PFSK-1 (cell line): ENCODE measurements at regions not wholly inside any gene's neighbourhood (a gene's known extent, or its start where the extent isn't known, plus 50 kb on each side); places are given as distances from the start of the nearest gene placed in this dataset.

Experiments
- FOXP2 ChIP-seq: optimal IDR thresholded peaks from 2 replicates; pipeline ENCODE3; 2011; ENCODE audit warnings: borderline replicate concordance, control low read depth, inconsistent platforms; ENCODE audit not compliant: insufficient read depth; ENCODE audit errors: extremely low read length, extremely low read depth
- POLR2AphosphoS5 ChIP-seq: IDR thresholded peaks from 2 replicates; pipeline ENCODE4 v1.6.1; 2012; ENCODE audit warnings: low read depth, mild to moderate bottlenecking, control low read depth, low read length, moderate library complexity
- SIN3A ChIP-seq: IDR thresholded peaks from 2 replicates; pipeline ENCODE4 v1.6.1; 2012; ENCODE audit warnings: mild to moderate bottlenecking, low read length, moderate library complexity, borderline replicate concordance; ENCODE audit not compliant: insufficient read depth
- TAF1 ChIP-seq: IDR thresholded peaks from 2 replicates; pipeline ENCODE4 v1.6.1; 2012; ENCODE audit warnings: low read length, control low read depth, borderline replicate concordance; ENCODE audit not compliant: insufficient read depth
- TF ChIP-seq, protein P1 (sequence below), 2 experiments: IDR thresholded peaks; 2 replicates each; pipeline versions ENCODE4 v1.6.1 to v1.8.0; 2011 to 2012; ENCODE audit warnings: low read depth in 2 of 2, low read length in 2 of 2, control low read depth in 1 of 2, inconsistent platforms in 1 of 2, mild to moderate bottlenecking in 1 of 2, moderate library complexity in 1 of 2; ENCODE audit not compliant: insufficient read depth in 1 of 2

DNA sequence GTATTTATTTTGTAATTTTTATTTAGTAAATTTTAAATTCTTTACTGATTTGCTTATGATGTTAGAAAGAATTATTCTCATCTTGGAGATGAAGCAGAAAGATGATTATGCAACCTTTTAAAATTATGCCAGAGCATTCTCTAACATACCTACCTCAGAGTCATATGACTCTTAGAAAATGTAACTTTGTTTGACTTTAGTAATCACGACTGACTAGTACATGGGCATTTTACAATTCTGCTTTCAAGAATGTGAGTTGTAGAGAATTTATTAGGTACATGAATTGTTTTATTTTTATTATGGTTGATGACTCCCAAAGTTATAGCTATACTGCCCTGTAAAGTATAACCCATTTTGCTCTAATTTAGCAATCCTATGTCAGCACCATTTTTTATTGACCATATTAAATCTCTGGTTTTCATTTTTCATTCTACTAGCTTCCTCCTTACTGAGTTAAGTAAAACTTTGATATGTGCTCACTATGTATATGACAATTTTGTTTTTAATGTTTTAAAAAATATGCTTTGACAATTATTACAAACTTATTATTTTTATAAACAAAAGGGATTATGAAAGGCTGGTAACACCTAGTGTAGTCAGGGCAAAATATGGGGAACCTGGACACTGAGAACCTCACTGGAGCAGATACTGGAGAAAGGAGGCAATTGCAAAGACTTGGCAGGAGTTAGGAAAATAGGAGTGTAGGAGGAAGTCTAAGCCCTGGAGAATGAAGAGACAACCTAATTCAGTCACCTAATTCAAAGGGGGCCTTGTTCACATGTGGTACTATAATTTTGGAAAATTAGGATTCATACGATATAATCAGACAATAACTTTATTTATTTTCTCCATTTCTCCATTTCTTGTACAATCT lies 249.7 kb upstream of the DAB2 start:
- TF ChIP-seq TAF1 (no peak), SIN3A (no peak), FOXP2 (no peak), POLR2AphosphoS5 (no peak)
- TF ChIP-seq, protein P1, sequence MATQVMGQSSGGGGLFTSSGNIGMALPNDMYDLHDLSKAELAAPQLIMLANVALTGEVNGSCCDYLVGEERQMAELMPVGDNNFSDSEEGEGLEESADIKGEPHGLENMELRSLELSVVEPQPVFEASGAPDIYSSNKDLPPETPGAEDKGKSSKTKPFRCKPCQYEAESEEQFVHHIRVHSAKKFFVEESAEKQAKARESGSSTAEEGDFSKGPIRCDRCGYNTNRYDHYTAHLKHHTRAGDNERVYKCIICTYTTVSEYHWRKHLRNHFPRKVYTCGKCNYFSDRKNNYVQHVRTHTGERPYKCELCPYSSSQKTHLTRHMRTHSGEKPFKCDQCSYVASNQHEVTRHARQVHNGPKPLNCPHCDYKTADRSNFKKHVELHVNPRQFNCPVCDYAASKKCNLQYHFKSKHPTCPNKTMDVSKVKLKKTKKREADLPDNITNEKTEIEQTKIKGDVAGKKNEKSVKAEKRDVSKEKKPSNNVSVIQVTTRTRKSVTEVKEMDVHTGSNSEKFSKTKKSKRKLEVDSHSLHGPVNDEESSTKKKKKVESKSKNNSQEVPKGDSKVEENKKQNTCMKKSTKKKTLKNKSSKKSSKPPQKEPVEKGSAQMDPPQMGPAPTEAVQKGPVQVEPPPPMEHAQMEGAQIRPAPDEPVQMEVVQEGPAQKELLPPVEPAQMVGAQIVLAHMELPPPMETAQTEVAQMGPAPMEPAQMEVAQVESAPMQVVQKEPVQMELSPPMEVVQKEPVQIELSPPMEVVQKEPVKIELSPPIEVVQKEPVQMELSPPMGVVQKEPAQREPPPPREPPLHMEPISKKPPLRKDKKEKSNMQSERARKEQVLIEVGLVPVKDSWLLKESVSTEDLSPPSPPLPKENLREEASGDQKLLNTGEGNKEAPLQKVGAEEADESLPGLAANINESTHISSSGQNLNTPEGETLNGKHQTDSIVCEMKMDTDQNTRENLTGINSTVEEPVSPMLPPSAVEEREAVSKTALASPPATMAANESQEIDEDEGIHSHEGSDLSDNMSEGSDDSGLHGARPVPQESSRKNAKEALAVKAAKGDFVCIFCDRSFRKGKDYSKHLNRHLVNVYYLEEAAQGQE (IDR thresholded peaks at IDR 0.05; ENCODE audit: insufficient read depth in 1 of 2, low read depth in 2 of 2, low read length in 2 of 2), result no peak

DNA sequence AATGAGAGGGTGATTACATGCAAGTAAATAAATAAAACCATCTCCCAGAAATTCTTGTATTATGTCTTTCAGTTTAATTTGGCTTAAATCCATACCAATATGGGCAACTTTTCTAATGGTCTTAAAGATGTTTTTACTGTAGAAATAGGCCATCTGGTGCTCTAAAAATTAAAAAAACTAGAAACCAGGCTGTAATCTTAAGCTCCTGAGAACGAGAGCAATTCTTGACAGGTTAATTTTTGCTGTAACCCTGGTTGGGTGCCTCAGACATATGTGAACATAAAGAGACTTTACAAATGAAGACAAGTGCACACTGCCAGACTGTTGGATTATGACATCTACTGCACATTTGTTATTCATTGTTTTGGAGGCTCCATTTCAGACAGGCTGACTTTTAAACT lies 246.8 kb upstream of the DAB2 start:
- no peak for TF ChIP-seq SIN3A
- TF ChIP-seq TAF1, result no peak
- TF ChIP-seq, protein P1 (IDR thresholded peaks at IDR 0.05; ENCODE audit: insufficient read depth in 1 of 2, low read depth in 2 of 2, low read length in 2 of 2), result no peak
- no peak for TF ChIP-seq FOXP2
- TF ChIP-seq POLR2AphosphoS5, result no peak

DNA sequence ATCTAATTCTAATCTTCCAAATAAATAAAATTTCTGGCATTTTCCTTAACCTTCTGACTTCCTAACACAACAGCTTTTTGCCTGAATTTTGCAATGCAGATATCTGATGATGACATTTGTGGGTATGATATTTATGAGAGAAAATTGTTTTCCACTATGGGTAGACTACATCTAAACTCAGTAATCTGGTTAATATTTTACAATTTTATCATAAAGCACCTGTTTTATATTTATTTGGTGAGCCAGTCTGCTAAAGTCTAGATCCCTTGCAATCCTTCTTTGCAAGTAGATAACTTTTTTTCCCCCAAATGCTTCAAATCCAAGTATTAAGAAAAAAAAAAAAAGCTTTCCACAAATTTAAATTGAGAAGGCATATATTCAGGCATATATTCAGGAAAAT lies 246.2 kb upstream of the DAB2 start:
- TF ChIP-seq SIN3A (no peak), FOXP2 (no peak), POLR2AphosphoS5 (no peak), TAF1 (no peak)
- TF ChIP-seq, protein P1 (IDR thresholded peaks at IDR 0.05; ENCODE audit: insufficient read depth in 1 of 2, low read depth in 2 of 2, low read length in 2 of 2), result no peak

DNA sequence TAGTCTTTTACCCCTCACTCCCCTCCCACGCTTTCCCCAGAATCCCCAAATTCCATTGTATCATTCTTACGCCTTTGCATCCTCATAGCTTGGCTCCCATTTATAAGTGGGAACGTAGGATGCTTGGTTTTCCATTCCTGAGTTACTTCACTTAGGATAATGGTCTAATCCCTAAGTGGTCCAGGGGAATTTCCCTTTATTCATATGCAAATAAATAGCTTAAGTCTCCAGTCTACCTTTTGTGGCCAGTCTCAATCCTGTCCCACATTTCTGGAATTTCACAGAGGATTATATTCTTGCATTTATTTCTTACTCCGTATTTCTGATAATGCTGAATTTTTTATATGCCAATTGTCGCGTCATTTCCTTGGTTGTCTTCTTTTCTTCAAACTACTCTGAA lies 245.6 kb upstream of the DAB2 start:
- TF ChIP-seq, protein P1 (IDR thresholded peaks at IDR 0.05; ENCODE audit: insufficient read depth in 1 of 2, low read depth in 2 of 2, low read length in 2 of 2), result no peak
- TF ChIP-seq FOXP2 (no peak), TAF1 (no peak), SIN3A (no peak), POLR2AphosphoS5 (no peak)
